ENCODE measurements at regions not wholly inside any gene's neighbourhood (a gene's known extent, or its start where the extent isn't known, plus 50 kb on each side); places are given as distances from the start of the nearest gene placed in this dataset.

GRCh38 chr2:122478117-122478516 lies 722.7 kb downstream of the TSN start:
- intact Hi-C loops (cut with DNase I) = no loop called here
- Histone ChIP-seq H3K27ac (no peak overlapping the region), H3K27me3 (no peaks in the 10 kb centered on the region), H3K36me3 (no peaks in the 10 kb centered on the region), H3K9me3 (no peaks in the 10 kb centered on the region), H3K4me3 (no peak overlapping the region), H3K4me1 (ENCODE audit: insufficient read depth) (no peaks in the 10 kb centered on the region)
- no peak for DNase-seq
- TF ChIP-seq POLR2A (IDR thresholded peaks at IDR 0.05) = no peak
- TF ChIP-seq EP300 (IDR thresholded peaks at IDR 0.05) = no peak
- TF ChIP-seq CTCF (IDR thresholded peaks at IDR 0.05) = no peak
- WGBS, 3 donors = 69 to 76% (median 72%) methylated on average over 2 of the region's 2 CpGs

- no peaks in the 10 kb centered on the region for H3K4me1 ChIP-seq (ENCODE audit: insufficient read depth)
- no peak overlapping the region for H3K27ac ChIP-seq
- H3K27me3 ChIP-seq = no peaks in the 10 kb centered on the region
- H3K9me3 ChIP-seq = no peaks in the 10 kb centered on the region
- intact Hi-C loops (cut with DNase I) = no loop called here
- TF ChIP-seq CTCF (IDR thresholded peaks at IDR 0.05) (no peak), POLR2A (IDR thresholded peaks at IDR 0.05) (no peak), EP300 (IDR thresholded peaks at IDR 0.05) (no peak)
- no peaks in the 10 kb centered on the region for H3K36me3 ChIP-seq
- 16 to 20% (median 20%) methylated on average over 2 of the region's 2 CpGs for WGBS, 3 donors
- no peak overlapping the region for H3K4me3 ChIP-seq
- no peak for DNase-seq
Measured at GRCh38 chr2:122478771-122479170, 723.3 kb downstream of the TSN start.

DNA sequence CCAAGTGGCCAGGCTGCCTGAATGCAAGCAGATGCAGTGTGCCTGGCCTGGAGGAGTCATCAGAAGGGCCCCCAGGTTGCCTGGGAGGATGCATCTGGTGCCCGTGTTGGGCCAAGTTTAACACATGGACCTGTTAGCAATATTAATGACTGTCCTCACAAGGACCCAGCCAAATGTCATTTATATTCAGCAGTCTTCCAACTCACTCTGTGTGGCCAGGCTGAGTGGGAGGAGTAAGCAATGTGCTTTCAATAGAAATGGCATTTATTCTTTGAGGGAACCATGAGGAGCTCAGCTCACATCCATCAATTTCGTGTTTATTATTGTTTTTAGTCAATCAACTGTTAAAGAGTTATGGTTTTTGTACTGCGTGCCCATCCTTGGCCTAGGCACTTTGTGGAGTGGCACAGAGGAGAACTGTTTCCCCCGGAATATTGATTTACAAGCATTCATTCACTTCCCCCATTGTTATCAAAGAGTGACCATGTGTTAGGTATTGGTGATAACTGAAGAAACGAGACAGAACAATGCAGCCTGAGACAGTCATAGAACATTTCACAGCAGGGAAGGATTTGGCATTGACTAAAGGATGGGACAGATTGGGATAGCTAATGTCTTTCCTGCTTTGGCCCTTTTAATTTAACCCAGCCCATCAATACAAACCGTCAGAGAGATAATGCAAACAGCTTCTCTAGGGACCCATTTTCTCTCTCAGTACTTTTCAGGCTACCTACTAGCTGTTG lies 725.2 kb downstream of the TSN start:
- Histone ChIP-seq H3K4me1 (ENCODE audit: insufficient read depth) (no peaks in the 10 kb centered on the region), H3K9me3 (no peaks in the 10 kb centered on the region), H3K27me3 (no peaks in the 10 kb centered on the region), H3K36me3 (no peaks in the 10 kb centered on the region), H3K27ac (no peak overlapping the region), H3K4me3 (no peak overlapping the region)
- no peak for DNase-seq
- TF ChIP-seq POLR2A (IDR thresholded peaks at IDR 0.05) (no peak), EP300 (IDR thresholded peaks at IDR 0.05) (no peak), CTCF (IDR thresholded peaks at IDR 0.05) (no peak)
- 79 to 82% (median 81%) methylated on average over 6 of the region's 6 CpGs for WGBS, 3 donors
- intact Hi-C loops (cut with DNase I) = no loop called here

GRCh38 chr2:122481244-122481622 lies 725.8 kb downstream of the TSN start:
- TF ChIP-seq EP300 (IDR thresholded peaks at IDR 0.05) (no peak), CTCF (IDR thresholded peaks at IDR 0.05) (no peak), POLR2A (IDR thresholded peaks at IDR 0.05) (no peak)
- no peak overlapping the region for H3K27ac ChIP-seq
- no peaks in the 10 kb centered on the region for H3K36me3 ChIP-seq
- 90 to 94% (median 92%) methylated on average over 2 of the region's 2 CpGs for WGBS, 3 donors
- H3K9me3 ChIP-seq = no peaks in the 10 kb centered on the region
- intact Hi-C loops (cut with DNase I) = no loop called here
- no peak overlapping the region for H3K4me3 ChIP-seq
- H3K27me3 ChIP-seq = no peaks in the 10 kb centered on the region
- DNase-seq = no peak
- no peaks in the 10 kb centered on the region for H3K4me1 ChIP-seq (ENCODE audit: insufficient read depth)

All from ovary (tissue), 7 donors.